DMS53 (cell line): ENCODE measurements at regions not wholly inside any gene's neighbourhood (a gene's known extent, or its start where the extent isn't known, plus 50 kb on each side); places are given as distances from the start of the nearest gene placed in this dataset.
A peak's percentile ranks its signal among the peaks of the same experiment; 100 is the strongest.
"Not testable (repeated sequence)": the region's sequence is repeated elsewhere in the genome, so short reads cannot be mapped to it uniquely, and the experiment has no call there.

Source experiments
- DNase-seq: peaks from one replicate; lab custom pipeline; 2025; lab: John Stamatoyannopoulos, UW

GRCh38 chr6:118719351-118720124 lies 68.1 kb upstream of the CEP85L start:
- no peak for DNase-seq

DNA sequence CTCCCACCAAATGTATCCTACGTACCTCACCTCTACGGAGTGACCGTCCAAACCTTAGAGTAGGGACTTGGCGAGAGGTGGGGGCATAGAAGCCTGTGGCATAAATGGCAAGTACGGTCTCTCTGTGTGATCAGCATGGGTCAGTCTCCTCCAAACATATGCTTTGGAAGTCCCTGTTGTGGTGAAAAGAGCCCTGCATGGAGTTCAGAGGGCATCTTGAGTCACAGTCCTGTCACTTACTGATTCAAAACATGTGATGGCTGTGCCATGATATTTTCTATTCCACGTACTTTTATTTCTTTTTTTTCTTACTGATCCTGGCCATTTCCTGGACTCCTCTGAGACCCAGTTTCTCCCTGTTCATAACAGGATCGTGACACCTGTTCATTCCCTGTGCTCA lies 67.5 kb upstream of the CEP85L start:
- no peak for DNase-seq

DNA sequence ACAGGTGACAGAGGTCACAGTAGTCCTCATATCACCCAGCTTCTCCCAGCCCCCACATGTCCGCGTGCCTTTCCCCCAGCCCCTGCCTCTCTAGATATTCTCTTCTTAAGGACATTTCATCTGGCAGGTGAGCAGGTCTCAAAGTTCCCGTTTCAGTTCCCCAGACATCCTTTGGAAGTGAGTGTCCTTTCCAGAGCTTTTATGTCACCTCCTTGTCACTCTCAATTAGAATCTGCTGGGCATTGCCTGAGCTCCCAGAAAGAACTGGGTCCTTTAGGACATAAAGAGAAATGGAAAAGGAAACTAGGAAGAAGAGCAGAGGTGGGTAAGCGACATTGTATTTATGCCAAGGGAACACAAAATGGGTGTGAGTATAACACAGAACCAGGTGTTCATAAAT lies 66.9 kb upstream of the CEP85L start:
- DNase-seq = no peak

- DNase-seq = no peak
Observed at GRCh38 chr6:118717106-118717505, 65.7 kb upstream of the CEP85L start.

DNA sequence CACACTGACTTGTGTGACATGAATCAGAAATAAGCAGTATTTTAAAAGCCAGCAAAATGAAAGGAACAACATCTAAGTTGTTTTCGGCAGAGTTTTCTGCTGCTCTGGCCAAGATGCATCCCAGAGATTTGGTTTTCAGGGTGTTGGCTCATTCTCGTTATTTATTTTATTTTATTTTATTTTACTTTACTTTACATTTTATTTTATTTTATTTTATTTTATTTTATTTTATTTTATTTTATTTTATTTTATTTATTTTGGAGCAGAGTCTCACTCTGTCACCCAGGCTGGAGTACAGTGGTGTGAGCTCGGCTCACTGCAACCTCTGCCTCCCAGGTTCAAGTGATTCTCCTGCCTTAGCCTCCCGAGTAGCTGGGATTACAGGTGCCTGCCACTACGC lies 64.5 kb upstream of the CEP85L start:
- not testable (repeated sequence) for DNase-seq

GRCh38 chr6:118715376-118715775 lies 64.0 kb upstream of the CEP85L start:
- no peak for DNase-seq

DNA sequence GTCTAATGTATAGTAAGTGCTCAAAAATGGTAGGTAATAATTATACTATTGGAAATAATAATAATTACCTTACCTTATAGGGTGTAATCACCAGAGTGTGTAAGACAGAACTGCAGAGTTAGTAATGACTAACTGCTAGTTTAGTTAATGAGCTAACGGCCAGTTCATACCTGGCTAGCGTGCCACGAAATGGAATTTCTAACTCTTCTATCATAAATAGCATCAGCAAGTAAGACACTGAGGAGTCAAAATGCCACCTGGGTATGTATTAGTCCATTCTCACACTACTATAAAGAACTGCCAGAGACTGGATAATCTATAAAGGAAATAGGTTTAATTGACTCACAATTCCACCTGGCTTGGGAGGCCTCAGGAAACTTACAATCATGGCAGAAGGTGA lies 63.4 kb upstream of the CEP85L start:
- no peak for DNase-seq

GRCh38 chr6:118712969-118713368 lies 61.6 kb upstream of the CEP85L start:
- no peak for DNase-seq

GRCh38 chr6:118710616-118711015 lies 59.2 kb upstream of the CEP85L start:
- DNase-seq = no peak

DNA sequence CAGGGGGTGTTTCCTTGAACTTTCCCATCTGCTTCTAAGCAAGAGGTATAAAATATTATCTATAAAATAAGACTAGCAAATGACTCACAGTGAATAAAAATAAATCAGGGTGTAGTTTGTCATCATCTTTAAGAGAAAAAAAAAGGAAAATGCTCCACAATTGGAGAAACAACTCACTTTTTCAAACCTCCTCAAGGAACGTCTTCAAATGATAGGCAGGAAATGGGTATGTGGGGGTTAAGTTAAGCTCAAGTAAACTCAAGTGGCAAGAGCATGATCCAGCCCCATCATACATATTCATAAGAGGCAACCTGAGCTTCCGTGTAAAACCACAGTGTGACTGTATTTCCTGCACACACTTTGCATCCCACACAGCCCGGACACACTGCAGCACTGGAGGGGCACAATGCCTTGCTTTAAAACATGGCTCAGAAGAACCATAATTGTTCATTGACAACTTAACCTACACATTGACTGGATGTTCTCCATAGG lies 58.5 kb upstream of the CEP85L start:
- peak; percentile 8 for DNase-seq

- no peak for DNase-seq
Observed at GRCh38 chr6:118708744-118709143, 57.4 kb upstream of the CEP85L start.

GRCh38 chr6:118708055-118708454 lies 56.7 kb upstream of the CEP85L start:
- DNase-seq = no peak

DNA sequence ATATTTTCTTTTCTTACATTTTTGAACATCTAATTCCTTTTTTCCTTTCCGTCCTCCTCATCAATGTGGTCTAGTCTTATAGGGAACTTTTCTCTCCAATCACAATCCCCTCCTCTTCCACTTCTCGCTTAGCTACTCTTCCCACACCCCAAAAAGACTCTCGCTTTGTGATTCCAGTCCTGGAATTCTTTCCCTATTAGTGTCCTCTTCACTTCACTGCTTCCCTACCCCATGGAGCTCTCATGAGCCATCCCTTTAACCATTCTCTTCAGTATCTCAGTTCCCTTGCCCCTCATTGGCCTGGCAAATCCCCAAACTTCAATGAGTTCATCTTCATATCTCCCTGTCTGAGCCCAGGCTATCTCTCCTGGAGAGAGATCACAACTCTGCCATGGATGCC lies 55.3 kb upstream of the CEP85L start:
- no peak for DNase-seq

DNA sequence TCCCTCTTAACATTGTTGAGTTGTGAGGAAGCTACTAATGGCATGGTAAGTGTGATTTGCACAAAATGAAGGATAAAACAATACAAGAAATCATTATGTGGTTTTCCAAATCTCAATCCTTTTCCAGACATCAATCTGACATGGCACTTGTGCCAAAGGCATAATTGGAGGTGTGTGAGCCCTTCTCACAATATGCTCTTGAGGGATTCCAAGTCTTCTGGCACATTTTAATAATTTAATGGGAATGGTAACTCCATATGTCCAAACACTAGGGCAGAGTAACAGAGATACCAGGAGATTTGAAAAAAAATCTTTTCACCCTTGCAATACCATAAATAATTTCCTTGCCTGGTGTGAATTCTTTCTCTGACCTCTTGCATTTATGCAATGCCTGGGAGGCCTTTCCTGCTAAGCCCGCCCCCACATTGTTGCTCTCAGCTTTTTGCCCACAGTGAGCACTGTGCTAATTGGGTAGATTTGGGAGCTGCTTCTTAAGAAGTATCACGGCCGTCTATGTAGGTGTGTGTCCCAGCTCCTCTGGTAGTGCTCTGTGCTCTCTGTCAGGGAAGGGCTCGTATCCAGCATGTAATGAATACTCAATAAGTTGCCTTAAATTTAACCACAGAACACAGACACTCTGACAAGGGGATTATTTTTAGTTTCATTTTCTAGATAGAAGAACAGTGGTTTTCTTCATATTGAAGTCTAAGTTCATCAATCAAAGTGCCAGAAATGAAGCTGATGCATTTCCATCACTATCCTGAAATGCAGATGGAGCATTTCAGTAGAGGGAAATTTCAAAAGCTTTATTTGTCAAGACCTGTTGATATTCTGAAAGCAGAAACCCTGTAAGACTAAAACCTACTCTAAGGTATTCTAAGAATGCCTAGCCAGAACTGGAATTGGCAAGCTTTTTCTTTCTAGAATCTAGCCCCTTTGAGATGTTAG lies 54.4 kb upstream of the CEP85L start:
- DNase-seq = no peak

- no peak for DNase-seq
Observed at GRCh38 chr6:118704915-118705314, 53.5 kb upstream of the CEP85L start.

GRCh38 chr6:118701260-118701659 lies 49.9 kb upstream of the CEP85L start:
- not testable (repeated sequence) for DNase-seq
